ENCODE measurements at regions not wholly inside any gene's neighbourhood (a gene's known extent, or its start where the extent isn't known, plus 50 kb on each side); places are given as distances from the start of the nearest gene placed in this dataset.

GRCh38 chr1:83775977-83776603 lies 222.8 kb downstream of the TTLL7 start:
- TF ChIP-seq CTCF (IDR thresholded peaks at IDR 0.05; ENCODE audit: poor library complexity, severe bottlenecking) = no peak
- H3K36me3 ChIP-seq (ENCODE audit: low read depth) = no peaks in the 10 kb centered on the region
- no peaks in the 10 kb centered on the region for H3K4me1 ChIP-seq (ENCODE audit: insufficient read depth, poor library complexity, severe bottlenecking)
- ATAC-seq (ENCODE audit: low read depth) (no peak), DNase-seq (ENCODE audit: low spot score) (no peak)
- no peaks in the 10 kb centered on the region for H3K27me3 ChIP-seq (ENCODE audit: insufficient read depth, poor library complexity, severe bottlenecking)
- no peaks in the 10 kb centered on the region for H3K9me3 ChIP-seq (ENCODE audit: severe bottlenecking)
- no peak overlapping the region for H3K4me3 ChIP-seq (ENCODE audit: severe bottlenecking)
- H3K27ac ChIP-seq (ENCODE audit: poor library complexity, severe bottlenecking) = no peak overlapping the region

- DNase-seq (ENCODE audit: low spot score) (no peak), ATAC-seq (ENCODE audit: low read depth) (no peak)
- TF ChIP-seq CTCF (IDR thresholded peaks at IDR 0.05; ENCODE audit: poor library complexity, severe bottlenecking) = no peak
- H3K27ac ChIP-seq (ENCODE audit: poor library complexity, severe bottlenecking) = no peak overlapping the region
- no peaks in the 10 kb centered on the region for H3K27me3 ChIP-seq (ENCODE audit: insufficient read depth, poor library complexity, severe bottlenecking)
- H3K9me3 ChIP-seq (ENCODE audit: severe bottlenecking) = no peaks in the 10 kb centered on the region
- no peaks in the 10 kb centered on the region for H3K36me3 ChIP-seq (ENCODE audit: low read depth)
- H3K4me3 ChIP-seq (ENCODE audit: severe bottlenecking) = no peak overlapping the region
- no peaks in the 10 kb centered on the region for H3K4me1 ChIP-seq (ENCODE audit: insufficient read depth, poor library complexity, severe bottlenecking)
Observed at GRCh38 chr1:83773059-83773458, 225.9 kb downstream of the TTLL7 start.

GRCh38 chr1:83770319-83770661 lies 228.6 kb downstream of the TTLL7 start:
- no peak overlapping the region for H3K4me3 ChIP-seq (ENCODE audit: severe bottlenecking)
- ATAC-seq (ENCODE audit: low read depth) (no peak), DNase-seq (ENCODE audit: low spot score) (no peak)
- H3K27ac ChIP-seq (ENCODE audit: poor library complexity, severe bottlenecking) = no peak overlapping the region
- no peaks in the 10 kb centered on the region for H3K9me3 ChIP-seq (ENCODE audit: severe bottlenecking)
- no peaks in the 10 kb centered on the region for H3K4me1 ChIP-seq (ENCODE audit: insufficient read depth, poor library complexity, severe bottlenecking)
- no peaks in the 10 kb centered on the region for H3K36me3 ChIP-seq (ENCODE audit: low read depth)
- no peak for TF ChIP-seq CTCF (IDR thresholded peaks at IDR 0.05; ENCODE audit: poor library complexity, severe bottlenecking)
- no peaks in the 10 kb centered on the region for H3K27me3 ChIP-seq (ENCODE audit: insufficient read depth, poor library complexity, severe bottlenecking)

GRCh38 chr1:83769594-83770318 lies 229.2 kb downstream of the TTLL7 start:
- DNase-seq (ENCODE audit: low spot score) = no peak
- no peaks in the 10 kb centered on the region for H3K9me3 ChIP-seq (ENCODE audit: severe bottlenecking)

More at GRCh38 chr1:83769594-83770318, 229.2 kb downstream of the TTLL7 start:
- H3K4me3 ChIP-seq (ENCODE audit: severe bottlenecking) = no peak overlapping the region
- no peak overlapping the region for H3K27ac ChIP-seq (ENCODE audit: poor library complexity, severe bottlenecking)
- H3K27me3 ChIP-seq (ENCODE audit: insufficient read depth, poor library complexity, severe bottlenecking) = no peaks in the 10 kb centered on the region
- TF ChIP-seq CTCF (IDR thresholded peaks at IDR 0.05; ENCODE audit: poor library complexity, severe bottlenecking) = no peak
- H3K36me3 ChIP-seq (ENCODE audit: low read depth) = no peaks in the 10 kb centered on the region
- no peak for ATAC-seq (ENCODE audit: low read depth)
- no peaks in the 10 kb centered on the region for H3K4me1 ChIP-seq (ENCODE audit: insufficient read depth, poor library complexity, severe bottlenecking)
